Mesendoderm (in vitro differentiated cells): ENCODE measurements at regions not wholly inside any gene's neighbourhood (a gene's known extent, or its start where the extent isn't known, plus 50 kb on each side); places are given as distances from the start of the nearest gene placed in this dataset.

Experiments
- DNase-seq: peaks from one replicate; pipeline ENCODE4 v3.0.0; 2013
- H2AK5ac ChIP-seq: 2 replicates; pipeline ENCODE4 v1.6.1; 2013; ENCODE audit warnings: low read length, inconsistent platforms
- H2BK120ac ChIP-seq: 2 replicates; pipeline ENCODE4 v1.6.1; 2013; ENCODE audit warnings: low read depth, mild to moderate bottlenecking, low read length, moderate library complexity, mixed read lengths
- H2BK15ac ChIP-seq: replicated peaks from 2 replicates; pipeline ENCODE4 v1.6.1; 2013; ENCODE audit warnings: low read depth, mild to moderate bottlenecking, moderate library complexity
- H2BK5ac ChIP-seq: 2 replicates; pipeline ENCODE4 v1.6.1; 2013; ENCODE audit warnings: low read length, inconsistent platforms
- H3K18ac ChIP-seq: 2 replicates; pipeline ENCODE4 v1.6.1; 2013; ENCODE audit warnings: mild to moderate bottlenecking, low read length, mixed read lengths
- H3K23ac ChIP-seq: one replicate; pipeline ENCODE4 v1.6.1; 2013; ENCODE audit warnings: low read length
- H3K27ac ChIP-seq: 2 replicates; pipeline ENCODE4 v1.5.1; 2013; ENCODE audit warnings: low read depth, mild to moderate bottlenecking, inconsistent platforms, low read length, moderate library complexity
- H3K27me3 ChIP-seq: 2 replicates; pipeline ENCODE4 v1.6.1; 2013; ENCODE audit warnings: low read length, control low read depth, mild to moderate bottlenecking, inconsistent platforms; ENCODE audit not compliant: insufficient read depth, poor library complexity
- H3K36me3 ChIP-seq: 2 replicates; pipeline ENCODE4 v1.6.1; 2013; ENCODE audit warnings: low read length, inconsistent platforms; ENCODE audit not compliant: control insufficient read depth, insufficient read depth
- H3K4ac ChIP-seq: one replicate; pipeline ENCODE4 v1.6.1; 2013; ENCODE audit warnings: low read depth, mild to moderate bottlenecking, low read length, moderate library complexity
- H3K4me1 ChIP-seq: 2 replicates; pipeline ENCODE4 v1.6.1; 2013; ENCODE audit warnings: low read depth, low read length, inconsistent platforms; ENCODE audit not compliant: control insufficient read depth
- H3K4me2 ChIP-seq: 2 replicates; pipeline ENCODE4 v1.6.1; 2013; ENCODE audit warnings: low read length
- H3K4me3 ChIP-seq: 2 replicates; pipeline ENCODE4 v1.5.1; 2013; ENCODE audit warnings: mild to moderate bottlenecking, low read length
- H3K56ac ChIP-seq: one replicate; pipeline ENCODE4 v1.6.1; 2013; ENCODE audit warnings: low read length
- H3K79me1 ChIP-seq: 2 replicates; pipeline ENCODE4 v1.6.1; 2013; ENCODE audit warnings: low read length, inconsistent platforms
- H3K79me2 ChIP-seq: 2 replicates; pipeline ENCODE4 v1.6.1; 2013; ENCODE audit warnings: mild to moderate bottlenecking, low read length; ENCODE audit not compliant: control insufficient read depth, insufficient read depth
- H3K9ac ChIP-seq: 2 replicates; pipeline ENCODE4 v1.6.1; 2013; ENCODE audit warnings: low read length, inconsistent platforms
- H4K5ac ChIP-seq: one replicate; pipeline ENCODE4 v1.6.1; 2013; ENCODE audit warnings: low read length
- H4K8ac ChIP-seq: one replicate; pipeline ENCODE4 v1.6.1; 2013; ENCODE audit warnings: low read depth, mild to moderate bottlenecking, control low read depth, low read length, moderate library complexity
- WGBS: extraction: QIAGEN DNeasy Blood & Tissue Kit; methylation state at CpG from one replicate; pipeline ENCODE4 v1.1.7; 2013; ENCODE audit warnings: low lambda C conversion rate, missing lambda C conversion rate; ENCODE audit not compliant: insufficient coverage; ENCODE audit errors: extremely low coverage; 5-methylcytosine and 5-hydroxymethylcytosine counted together

DNA sequence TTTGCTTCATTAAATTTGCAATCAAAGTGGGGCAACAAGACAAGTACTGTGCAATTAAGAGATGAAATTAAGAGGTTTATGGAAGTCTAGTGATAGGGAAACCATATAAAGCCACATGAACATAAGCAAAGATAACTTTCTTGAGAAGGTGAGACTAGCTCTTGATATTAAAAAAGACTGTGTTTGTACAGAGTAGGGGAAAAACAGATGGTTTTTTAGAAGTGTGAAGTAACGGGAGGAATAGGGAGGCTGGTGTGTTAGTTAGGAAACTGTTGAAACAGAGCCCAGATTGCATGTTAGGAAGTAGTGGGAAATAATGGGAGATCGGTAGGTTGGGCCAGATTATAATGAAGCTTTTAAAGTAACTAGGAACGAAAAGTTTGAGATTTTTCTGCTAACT, 149.8 kb upstream of the FREM2 start:
- no peaks in the 10 kb centered on the region for H3K27me3 ChIP-seq
- no peaks in the 10 kb centered on the region for H3K4me1 ChIP-seq
- no peak overlapping the region for H2BK15ac ChIP-seq
- no peak overlapping the region for H3K4me3 ChIP-seq
- H3K23ac ChIP-seq = no peak overlapping the region
- no peak overlapping the region for H3K56ac ChIP-seq
- H3K79me1 ChIP-seq = no peaks in the 10 kb centered on the region
- no peak overlapping the region for H3K9ac ChIP-seq
- H3K79me2 ChIP-seq = no peaks in the 10 kb centered on the region
- H2AK5ac ChIP-seq = no peak overlapping the region
- H3K4ac ChIP-seq = no peak overlapping the region
- H4K5ac ChIP-seq = no peak overlapping the region
- H3K36me3 ChIP-seq = no peaks in the 10 kb centered on the region
- H2BK120ac ChIP-seq = no peak overlapping the region
- H3K27ac ChIP-seq = no peak overlapping the region
- no peak overlapping the region for H3K18ac ChIP-seq
- H3K4me2 ChIP-seq = no peak overlapping the region
- H2BK5ac ChIP-seq = no peak overlapping the region
- DNase-seq = no peak
- H4K8ac ChIP-seq = no peak overlapping the region
- WGBS = 100% methylated on average over 3 of the region's 3 CpGs

GRCh38 chr13:38538422-38538821, 148.5 kb upstream of the FREM2 start:
- Histone ChIP-seq H3K9ac (no peak overlapping the region), H3K4me2 (no peak overlapping the region), H3K36me3 (no peaks in the 10 kb centered on the region), H3K4me3 (no peak overlapping the region), H3K4ac (no peak overlapping the region), H4K5ac (no peak overlapping the region), H2AK5ac (no peak overlapping the region), H3K56ac (no peak overlapping the region), H3K18ac (no peak overlapping the region), H3K27ac (no peak overlapping the region), H4K8ac (no peak overlapping the region), H2BK120ac (no peak overlapping the region), H3K79me2 (no peaks in the 10 kb centered on the region), H3K23ac (no peak overlapping the region), H2BK15ac (no peak overlapping the region), H3K27me3 (no peaks in the 10 kb centered on the region), H3K4me1 (no peaks in the 10 kb centered on the region), H2BK5ac (no peak overlapping the region), H3K79me1 (no peaks in the 10 kb centered on the region)
- DNase-seq = peak; percentile 51
- no CpG with 5 or more reads among the region's 4 CpGs for WGBS

DNA sequence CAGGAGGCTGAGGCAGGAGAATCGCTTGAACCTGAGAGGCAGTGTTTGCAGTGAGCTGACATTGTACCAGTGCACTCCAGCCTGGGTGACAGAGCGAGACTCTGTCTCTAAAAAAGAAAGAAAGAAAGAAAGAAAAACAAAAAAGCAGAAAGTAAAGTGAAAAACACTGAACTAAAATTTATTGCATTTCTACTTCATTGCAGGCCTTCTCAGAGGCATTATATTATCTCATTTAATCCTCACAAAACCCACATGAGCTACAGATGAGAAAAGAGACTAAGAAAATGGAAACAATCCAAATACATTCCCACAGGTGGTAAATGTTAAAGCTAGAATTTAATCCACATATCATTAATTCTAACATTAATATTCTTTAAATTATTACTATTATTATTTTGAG, 147.2 kb upstream of the FREM2 start:
- Histone ChIP-seq H3K27me3 (no peaks in the 10 kb centered on the region), H3K18ac (no peak overlapping the region), H3K4me2 (no peak overlapping the region), H3K56ac (no peak overlapping the region), H3K79me2 (no peaks in the 10 kb centered on the region), H2BK120ac (no peak overlapping the region), H3K36me3 (no peaks in the 10 kb centered on the region), H2BK5ac (no peak overlapping the region), H3K4ac (no peak overlapping the region), H3K23ac (no peak overlapping the region), H3K27ac (no peak overlapping the region), H3K79me1 (no peaks in the 10 kb centered on the region), H4K5ac (no peak overlapping the region), H3K9ac (no peak overlapping the region), H3K4me3 (no peak overlapping the region), H3K4me1 (no peaks in the 10 kb centered on the region), H2BK15ac (no peak overlapping the region), H2AK5ac (no peak overlapping the region), H4K8ac (no peak overlapping the region)
- DNase-seq = no peak
- WGBS = no CpG with 5 or more reads among the region's 2 CpGs

DNA sequence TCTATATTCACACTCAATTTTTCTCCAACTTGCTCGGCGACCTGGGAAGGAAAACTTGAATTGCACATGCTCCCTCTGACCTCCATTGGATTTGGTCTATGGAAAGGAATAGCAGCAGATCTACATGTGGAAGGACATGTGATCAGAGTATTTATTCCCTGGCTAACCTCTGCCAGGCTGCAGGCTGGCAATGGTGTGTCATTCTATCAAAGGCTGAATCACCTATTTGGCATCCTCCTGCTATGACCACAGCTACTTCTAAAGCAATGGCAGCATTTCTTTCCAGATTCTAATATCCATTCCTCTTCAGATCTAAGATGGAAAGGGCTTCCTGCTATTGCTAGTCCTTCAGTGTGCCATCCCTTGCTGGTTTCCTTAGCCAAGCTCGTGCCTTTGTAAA, 144.3 kb upstream of the FREM2 start:
- H3K4me3 ChIP-seq = no peak overlapping the region
- no peak overlapping the region for H2BK120ac ChIP-seq
- H4K8ac ChIP-seq = no peak overlapping the region
- H3K4me1 ChIP-seq = no peaks in the 10 kb centered on the region
- H3K9ac ChIP-seq = no peak overlapping the region
- no peak overlapping the region for H3K56ac ChIP-seq
- no CpG with 5 or more reads among the region's 3 CpGs for WGBS
- H3K4ac ChIP-seq = no peak overlapping the region
- no peak overlapping the region for H3K27ac ChIP-seq
- DNase-seq = no peak
- H2BK5ac ChIP-seq = no peak overlapping the region
- no peak overlapping the region for H2BK15ac ChIP-seq
- no peak overlapping the region for H3K23ac ChIP-seq
- no peak overlapping the region for H4K5ac ChIP-seq
- H3K4me2 ChIP-seq = no peak overlapping the region
- no peak overlapping the region for H2AK5ac ChIP-seq
- H3K79me2 ChIP-seq = no peaks in the 10 kb centered on the region
- no peaks in the 10 kb centered on the region for H3K79me1 ChIP-seq
- no peak overlapping the region for H3K18ac ChIP-seq
- no peaks in the 10 kb centered on the region for H3K36me3 ChIP-seq
- no peaks in the 10 kb centered on the region for H3K27me3 ChIP-seq

GRCh38 chr13:38543561-38543960, 143.3 kb upstream of the FREM2 start:
- no peak for DNase-seq
- Histone ChIP-seq H3K4ac (no peak overlapping the region), H3K4me1 (no peaks in the 10 kb centered on the region), H3K9ac (no peak overlapping the region), H4K8ac (no peak overlapping the region), H3K56ac (no peak overlapping the region), H2AK5ac (no peak overlapping the region), H3K4me2 (no peak overlapping the region), H3K18ac (no peak overlapping the region), H4K5ac (no peak overlapping the region), H2BK5ac (no peak overlapping the region), H3K4me3 (no peak overlapping the region), H3K23ac (no peak overlapping the region), H3K36me3 (no peaks in the 10 kb centered on the region), H3K79me1 (no peaks in the 10 kb centered on the region), H3K79me2 (no peaks in the 10 kb centered on the region), H2BK15ac (no peak overlapping the region), H3K27ac (no peak overlapping the region), H2BK120ac (no peak overlapping the region), H3K27me3 (no peaks in the 10 kb centered on the region)
- no CpG with 5 or more reads among the region's 4 CpGs for WGBS

- no peak overlapping the region for H2BK120ac ChIP-seq
- no peak overlapping the region for H4K8ac ChIP-seq
- H3K4me1 ChIP-seq = no peaks in the 10 kb centered on the region
- no peak overlapping the region for H3K4me3 ChIP-seq
- H3K18ac ChIP-seq = no peak overlapping the region
- no peak for DNase-seq
- no CpG with 5 or more reads among the region's 2 CpGs for WGBS
- H3K4me2 ChIP-seq = no peak overlapping the region
- H3K56ac ChIP-seq = no peak overlapping the region
- H2BK5ac ChIP-seq = no peak overlapping the region
- H2AK5ac ChIP-seq = no peak overlapping the region
- H3K27me3 ChIP-seq = no peaks in the 10 kb centered on the region
- no peaks in the 10 kb centered on the region for H3K36me3 ChIP-seq
- no peak overlapping the region for H3K4ac ChIP-seq
- no peaks in the 10 kb centered on the region for H3K79me1 ChIP-seq
- no peak overlapping the region for H4K5ac ChIP-seq
- H3K79me2 ChIP-seq = no peaks in the 10 kb centered on the region
- no peak overlapping the region for H3K9ac ChIP-seq
- H3K27ac ChIP-seq = no peak overlapping the region
- H2BK15ac ChIP-seq = no peak overlapping the region
- no peak overlapping the region for H3K23ac ChIP-seq
Observed at GRCh38 chr13:38563739-38564138, 123.1 kb upstream of the FREM2 start.
